Kidney tubule cell (primary cell): ENCODE measurements at regions not wholly inside any gene's neighbourhood (a gene's known extent, or its start where the extent isn't known, plus 50 kb on each side); places are given as distances from the start of the nearest gene placed in this dataset.

ENCODE experiments used
- DNase-seq: peaks from one replicate; pipeline ENCODE4 v3.0.0-alpha.2; 2018; ENCODE audit warnings: low spot score

GRCh38 chr6:145491126-145491525, 244.2 kb downstream of the EPM2A start:
- no peak for DNase-seq

- no peak for DNase-seq
Observed at GRCh38 chr6:145497006-145497405, 238.3 kb downstream of the EPM2A start.

GRCh38 chr6:145498425-145498824, 236.9 kb downstream of the EPM2A start:
- peak; percentile 35 for DNase-seq

- peak; percentile 13 for DNase-seq
Observed at GRCh38 chr6:145502416-145502815, 232.9 kb downstream of the EPM2A start.

GRCh38 chr6:145506136-145506535, 229.2 kb downstream of the EPM2A start:
- DNase-seq: no peak

DNA sequence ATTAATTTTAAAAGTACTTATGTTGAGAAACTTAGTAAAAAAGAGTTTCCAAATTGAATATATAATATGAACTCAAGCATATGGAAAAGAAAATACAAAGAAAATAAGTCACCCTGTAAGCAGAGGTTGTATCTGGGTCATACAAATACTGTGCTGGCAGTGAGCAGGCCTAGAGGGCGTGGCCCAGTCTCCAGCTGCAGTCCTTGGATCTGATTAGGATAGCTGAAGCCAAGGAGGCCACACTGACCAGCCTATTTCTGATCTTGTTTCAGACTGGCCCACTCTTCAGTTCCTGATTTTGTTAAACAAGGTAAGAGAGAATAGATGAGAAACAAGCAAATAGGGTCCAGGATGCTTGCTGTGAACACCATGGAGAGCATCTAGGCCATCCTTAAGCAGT, 228.8 kb downstream of the EPM2A start:
- no peak for DNase-seq

GRCh38 chr6:145507239-145507638, 228.1 kb downstream of the EPM2A start:
- no peak for DNase-seq

DNA sequence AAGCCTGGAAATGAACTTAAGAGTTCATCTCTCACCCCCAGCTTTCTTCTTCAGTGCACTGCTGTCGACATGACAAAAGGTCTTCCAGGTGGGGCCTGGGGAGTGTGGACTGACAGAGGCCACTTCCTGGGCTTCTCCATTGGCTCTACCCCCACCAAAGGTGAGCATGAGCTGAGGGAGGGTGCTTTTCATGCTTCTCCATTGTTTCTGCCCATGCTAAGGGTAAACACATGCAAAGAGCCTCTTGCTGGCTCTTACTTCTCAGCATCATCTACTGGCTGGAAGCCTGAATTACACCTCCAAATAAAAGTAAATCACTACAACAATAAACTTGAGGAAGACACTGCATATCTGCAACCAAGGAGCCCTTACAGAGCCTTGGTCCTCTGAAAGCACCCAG, 227.2 kb downstream of the EPM2A start:
- peak; percentile 23 for DNase-seq

- no peak for DNase-seq
Observed at GRCh38 chr6:145517492-145517891, 217.8 kb downstream of the EPM2A start.

DNA sequence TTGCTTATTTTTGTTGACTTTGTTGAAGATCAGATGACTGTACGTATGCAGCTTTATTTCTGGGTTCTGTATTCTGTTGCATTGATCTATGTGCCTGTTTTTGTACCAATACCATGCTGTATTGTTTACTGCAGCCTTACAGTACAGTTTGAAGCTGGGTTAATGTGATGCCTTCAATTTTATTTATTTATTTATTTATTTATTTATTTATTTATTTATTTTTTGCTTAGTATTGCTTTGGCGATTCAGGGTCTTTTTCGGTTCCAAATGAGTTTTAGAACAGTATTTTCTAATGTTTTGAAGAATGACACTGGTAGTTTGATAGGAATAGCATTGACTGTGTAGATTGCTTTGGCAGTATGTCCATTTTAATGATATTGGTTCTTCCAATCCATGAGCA, 210.3 kb downstream of the EPM2A start:
- no peak for DNase-seq

DNA sequence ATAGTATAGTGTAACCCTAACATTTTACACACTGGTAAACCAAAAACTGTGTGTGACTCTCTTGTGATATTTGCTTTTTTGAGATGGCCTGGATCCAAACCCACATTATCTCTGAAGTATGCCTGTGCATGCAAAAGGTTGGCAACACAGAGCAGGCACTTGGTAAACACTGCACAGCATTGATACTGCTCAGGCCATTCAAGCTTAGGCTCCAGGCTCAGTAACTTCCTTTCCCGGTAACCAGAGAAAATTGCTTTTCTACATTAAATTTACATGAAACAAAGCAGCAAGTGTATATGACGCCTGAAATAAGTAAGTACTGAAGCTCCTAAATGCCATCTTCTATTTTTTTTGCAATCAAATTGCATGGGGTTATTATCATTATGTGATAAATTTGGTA, 205.7 kb downstream of the EPM2A start:
- no peak for DNase-seq

GRCh38 chr6:145530454-145530853, 204.9 kb downstream of the EPM2A start:
- no peak for DNase-seq

- DNase-seq: no peak
Observed at GRCh38 chr6:145531032-145531431, 204.3 kb downstream of the EPM2A start.

- no peak for DNase-seq
Observed at GRCh38 chr6:145531822-145532221, 203.5 kb downstream of the EPM2A start.

DNA sequence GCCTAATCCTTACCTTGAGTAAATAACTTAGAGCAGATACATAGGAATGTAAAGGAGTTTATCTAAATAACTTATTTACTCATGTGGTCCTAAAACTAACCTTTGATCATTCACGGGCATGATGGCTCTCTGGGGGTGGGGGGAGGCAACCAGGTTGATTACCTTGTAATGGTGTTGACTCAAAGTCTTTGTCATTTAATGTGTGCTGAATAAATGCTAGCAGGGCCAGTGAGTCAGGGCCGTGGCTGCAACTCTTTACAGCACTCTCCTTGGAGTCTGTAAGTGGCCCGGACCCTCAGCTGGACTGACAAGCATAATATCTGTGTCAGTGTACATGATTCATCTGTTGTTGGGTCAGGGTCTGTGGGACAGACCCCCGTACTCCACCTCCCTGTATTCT, 203.0 kb downstream of the EPM2A start:
- no peak for DNase-seq

DNA sequence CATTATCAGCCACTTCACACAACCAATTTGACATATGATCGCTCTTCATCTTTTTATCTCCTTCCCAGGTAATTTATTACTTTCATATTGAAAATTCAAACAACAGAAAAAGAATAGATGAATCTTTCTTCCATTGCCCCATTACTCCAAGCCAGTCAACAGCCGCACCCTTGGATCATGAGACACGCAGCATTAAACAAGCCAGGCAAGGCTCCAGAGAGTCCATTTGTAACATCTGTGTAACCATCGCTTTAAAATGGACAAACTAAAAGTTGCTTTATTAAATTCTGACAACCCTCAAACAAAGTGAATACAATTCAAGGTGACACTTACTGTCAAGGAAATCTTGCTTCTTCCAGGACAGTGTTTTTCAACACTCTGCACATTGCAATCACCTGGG, 200.3 kb downstream of the EPM2A start:
- DNase-seq: no peak

DNA sequence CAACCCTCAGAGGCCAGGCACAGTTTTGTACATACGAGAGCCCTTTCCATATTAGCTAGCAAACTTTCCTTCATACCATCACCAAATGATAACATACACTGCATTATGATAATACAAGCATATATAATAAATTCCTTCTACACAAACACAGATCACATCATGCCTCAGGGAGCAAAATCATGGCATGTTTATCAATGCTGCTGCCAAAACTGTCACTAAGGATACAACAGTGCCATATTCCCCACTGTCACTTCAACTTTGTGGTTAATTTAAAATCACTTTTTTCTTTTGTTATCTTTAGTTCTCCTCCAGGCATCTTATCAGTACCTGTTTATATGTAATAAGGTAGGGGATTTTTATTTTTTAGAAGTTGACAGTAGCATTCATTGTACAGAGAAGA, 196.3 kb downstream of the EPM2A start:
- DNase-seq: no peak

GRCh38 chr6:145539831-145540230, 195.5 kb downstream of the EPM2A start:
- DNase-seq: no peak

- no peak for DNase-seq
Observed at GRCh38 chr6:145540741-145541140, 194.6 kb downstream of the EPM2A start.

DNA sequence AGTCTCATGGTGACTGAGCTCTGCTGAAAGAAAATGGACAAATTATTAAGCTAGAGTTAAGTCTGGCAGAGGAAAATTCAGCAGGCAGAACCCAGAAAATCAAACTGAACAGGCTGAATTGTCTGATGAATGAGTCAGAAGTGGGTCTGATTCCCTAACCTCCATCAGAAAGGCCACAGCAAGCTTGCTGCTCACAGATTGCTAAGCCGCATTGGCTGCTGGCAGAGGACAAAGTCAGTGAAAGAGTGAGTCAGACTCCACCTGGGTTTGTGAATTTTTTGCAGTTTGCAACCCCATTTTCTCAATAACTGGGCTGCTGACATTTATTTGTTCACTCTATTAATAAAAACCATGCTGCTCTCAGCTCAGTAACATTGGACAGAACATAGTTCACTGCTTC, 191.3 kb downstream of the EPM2A start:
- peak; percentile 81 for DNase-seq

- peak; percentile 28 for DNase-seq
Observed at GRCh38 chr6:145544514-145544913, 190.8 kb downstream of the EPM2A start.

DNA sequence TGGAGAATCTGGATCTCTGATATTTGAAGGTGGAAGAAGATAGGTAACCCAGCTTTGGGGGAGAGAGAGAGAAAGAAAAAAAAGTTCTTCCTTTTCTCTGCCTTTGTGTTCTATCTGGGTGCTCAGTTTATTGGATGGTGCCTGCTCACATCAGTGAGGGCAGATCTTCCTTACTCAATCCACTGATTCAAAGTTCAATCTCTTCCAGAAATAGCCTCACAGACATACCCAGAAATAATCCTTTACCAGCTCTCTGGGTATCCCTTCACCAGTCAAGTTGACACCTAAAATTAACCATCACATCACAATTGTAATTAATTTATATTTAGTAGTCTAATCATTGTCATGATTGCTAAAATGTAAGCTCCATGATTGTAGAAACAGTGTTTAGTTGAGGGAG, 189.1 kb downstream of the EPM2A start:
- DNase-seq: no peak

DNA sequence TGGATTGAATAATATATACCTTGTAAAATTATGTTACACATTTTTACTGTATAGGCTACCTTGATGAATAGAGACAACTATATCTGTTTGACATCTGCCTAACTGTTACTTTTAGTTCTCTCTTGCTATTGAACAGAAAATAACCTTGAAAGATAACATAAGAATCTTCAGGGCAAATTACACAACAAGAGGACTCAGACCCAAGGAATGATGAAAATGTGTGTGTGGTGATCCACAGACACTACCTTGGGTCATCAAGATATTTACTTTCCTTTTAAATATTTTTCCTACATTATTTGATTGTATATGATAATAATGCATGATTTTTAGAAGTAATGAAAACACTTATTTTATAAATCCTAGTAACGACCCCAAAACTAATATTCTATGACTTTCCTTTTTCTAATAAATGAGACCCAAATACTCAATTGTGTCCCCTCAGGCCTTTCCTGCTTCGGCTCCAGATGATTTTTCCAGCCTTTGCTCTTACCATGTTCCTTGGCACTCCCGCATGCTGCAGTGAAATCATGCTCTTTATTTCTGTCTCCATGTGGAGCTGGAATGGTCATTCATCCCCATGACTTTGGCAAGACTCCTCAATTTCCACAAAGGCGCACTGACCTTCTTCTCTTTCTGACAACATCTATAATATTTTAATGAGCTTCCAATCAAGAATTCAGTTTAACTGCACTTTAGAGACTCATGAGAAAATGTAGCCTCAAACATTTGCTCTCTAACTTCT, 187.6 kb downstream of the EPM2A start:
- no peak for DNase-seq

- DNase-seq: no peak
Observed at GRCh38 chr6:145548933-145549648, 186.2 kb downstream of the EPM2A start.
